ENCODE measurements at regions not wholly inside any gene's neighbourhood (a gene's known extent, or its start where the extent isn't known, plus 50 kb on each side); places are given as distances from the start of the nearest gene placed in this dataset.
"Not testable (repeated sequence)": the region's sequence is repeated elsewhere in the genome, so short reads cannot be mapped to it uniquely, and the experiment has no call there.

GRCh38 chr3:107224026-107224596 lies 153.1 kb upstream of the CCDC54 start (continued):
- no peak for TF ChIP-seq STAT1 (IDR thresholded peaks at IDR 0.05; ENCODE audit: unreplicated experiment)
- no peak for TF ChIP-seq EZH2 (IDR thresholded peaks at IDR 0.05; ENCODE audit: low read depth, unreplicated experiment)

DNA sequence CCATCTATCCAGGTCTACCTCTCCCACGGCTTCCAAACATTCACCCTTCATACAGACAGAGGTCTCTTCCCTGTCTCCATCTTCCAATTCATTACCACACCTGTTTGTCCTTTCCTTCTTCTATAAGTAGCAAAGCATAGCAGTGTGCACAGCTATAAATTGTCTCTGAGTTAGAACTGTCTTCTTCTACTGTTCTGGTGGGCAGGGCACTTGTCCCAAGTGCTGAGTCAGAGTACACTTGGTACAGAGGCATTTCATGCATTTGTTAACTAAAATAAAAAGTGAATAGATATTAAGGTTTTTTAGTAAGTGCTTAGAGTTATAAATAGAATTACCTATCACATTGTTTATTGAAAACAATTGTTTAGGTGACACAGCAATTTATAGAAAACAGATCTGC lies 150.1 kb upstream of the CCDC54 start:
- no peaks in the 10 kb centered on the region for H3K36me3 Mint-ChIP-seq (ENCODE audit: low read depth)
- ATAC-seq: no peak
- H3K4me1 ChIP-seq (ENCODE audit: insufficient read depth): no peaks in the 10 kb centered on the region

GRCh38 chr3:107233877-107234276 lies 143.4 kb upstream of the CCDC54 start:
- H3K79me2 ChIP-seq (replicated peaks; ENCODE audit: insufficient read depth); H3K27ac ChIP-seq (ENCODE audit: low read depth); H3K4me1 ChIP-seq (ENCODE audit: insufficient read depth); H3K36me3 ChIP-seq (ENCODE audit: insufficient read depth); H3K9me3 Mint-ChIP-seq; H3K27me3 Mint-ChIP-seq (ENCODE audit: insufficient read depth, low read depth, poor library complexity); DNase-seq (ENCODE audit: low spot score); H3K36me3 Mint-ChIP-seq (ENCODE audit: low read depth); H3K9me2 ChIP-seq (ENCODE audit: insufficient read depth); H3K27me3 ChIP-seq (ENCODE audit: insufficient read depth); H3K27ac Mint-ChIP-seq; H3K4me3 ChIP-seq; H3F3A ChIP-seq (replicated peaks; ENCODE audit: low read depth); H4K20me1 ChIP-seq (replicated peaks; ENCODE audit: insufficient read depth); H2AFZ ChIP-seq; H3K4me3 Mint-ChIP-seq; ATAC-seq; H3K4me2 ChIP-seq: not testable (repeated sequence)
- H3K4me1 Mint-ChIP-seq: peaks cover 14% of the 10 kb centered on the region

More for the DNA sequence above, 150.1 kb upstream of the CCDC54 start:
- Mint-ChIP-seq H3K9me3 (no peaks in the 10 kb centered on the region), H3K4me3 (no peak overlapping the region), H3K27ac (no peak overlapping the region), H3K27me3 (ENCODE audit: insufficient read depth, low read depth, poor library complexity) (no peaks in the 10 kb centered on the region), H3K4me1 (no peaks in the 10 kb centered on the region; the same call in 2 of the 3 replicates)
- Histone ChIP-seq H3K79me2 (replicated peaks; ENCODE audit: insufficient read depth) (no peaks in the 10 kb centered on the region), H3F3A (replicated peaks; ENCODE audit: low read depth) (no peaks in the 10 kb centered on the region), H4K20me1 (replicated peaks; ENCODE audit: insufficient read depth) (no peaks in the 10 kb centered on the region), H3K4me2 (no peak overlapping the region), H3K36me3 (ENCODE audit: insufficient read depth) (no peaks in the 10 kb centered on the region), H3K27ac (ENCODE audit: low read depth) (no peak overlapping the region), H2AFZ (no peak overlapping the region), H3K4me3 (no peak overlapping the region), H3K9me2 (ENCODE audit: insufficient read depth) (no peaks in the 10 kb centered on the region; the same call in 1 of the 2 replicates), H3K27me3 (ENCODE audit: insufficient read depth) (no peaks in the 10 kb centered on the region)
- DNase-seq (ENCODE audit: low spot score): no peak
- no peak for TF ChIP-seq CTCF (conservative IDR thresholded peaks at IDR 0.05; ENCODE audit: low read depth in 2 of 2)

- no peaks in the 10 kb centered on the region for H3K27me3 Mint-ChIP-seq (ENCODE audit: insufficient read depth, low read depth, poor library complexity)
- Histone ChIP-seq H3K79me2 (replicated peaks; ENCODE audit: insufficient read depth) (no peaks in the 10 kb centered on the region), H3K27me3 (ENCODE audit: insufficient read depth) (peaks cover 11% of the 10 kb centered on the region), H3K4me2 (no peak overlapping the region), H4K20me1 (replicated peaks; ENCODE audit: insufficient read depth) (no peaks in the 10 kb centered on the region), H3F3A (replicated peaks; ENCODE audit: low read depth) (no peaks in the 10 kb centered on the region), H3K27ac (ENCODE audit: low read depth) (no peak overlapping the region), H3K9me2 (ENCODE audit: insufficient read depth) (no peaks in the 10 kb centered on the region), H3K4me1 (ENCODE audit: insufficient read depth) (no peaks in the 10 kb centered on the region; the same call in 1 of the 2 replicates), H2AFZ (no peak overlapping the region), H3K4me3 (no peak overlapping the region), H3K36me3 (ENCODE audit: insufficient read depth) (no peaks in the 10 kb centered on the region)
- no peak for ATAC-seq
- H3K4me1 Mint-ChIP-seq: peaks cover 14% of the 10 kb centered on the region
- H3K27ac Mint-ChIP-seq: no peak overlapping the region
- H3K36me3 Mint-ChIP-seq (ENCODE audit: low read depth): no peaks in the 10 kb centered on the region
- H3K9me3 Mint-ChIP-seq: peaks cover 2% of the 10 kb centered on the region; the same call in 1 of the 3 replicates
- H3K4me3 Mint-ChIP-seq: no peak overlapping the region
- DNase-seq (ENCODE audit: low spot score): peak; percentile 15
- no peak for TF ChIP-seq CTCF (conservative IDR thresholded peaks at IDR 0.05; ENCODE audit: low read depth in 2 of 2)
- TF ChIP-seq POLR2AphosphoS5 (IDR thresholded peaks at IDR 0.05; ENCODE audit: low read depth): no peak
- no peak for TF ChIP-seq JUNB (IDR thresholded peaks at IDR 0.05; ENCODE audit: unreplicated experiment)
- TF ChIP-seq EZH2 (IDR thresholded peaks at IDR 0.05; ENCODE audit: low read depth, unreplicated experiment): no peak
- TF ChIP-seq STAT1 (IDR thresholded peaks at IDR 0.05; ENCODE audit: unreplicated experiment): no peak
- TF ChIP-seq ZNF114 (CRISPR knock-in tag; IDR thresholded peaks at IDR 0.05): no peak
- no peak for TF ChIP-seq ZNF331 (CRISPR knock-in tag; IDR thresholded peaks at IDR 0.05; ENCODE audit: low read depth)
- no peak for TF ChIP-seq CREB1 (CRISPR knock-in tag; IDR thresholded peaks at IDR 0.05; ENCODE audit: low read depth)
- TF ChIP-seq EZH2phosphoT487 (IDR thresholded peaks at IDR 0.05; ENCODE audit: unreplicated experiment): no peak
- TF ChIP-seq, protein P1, sequence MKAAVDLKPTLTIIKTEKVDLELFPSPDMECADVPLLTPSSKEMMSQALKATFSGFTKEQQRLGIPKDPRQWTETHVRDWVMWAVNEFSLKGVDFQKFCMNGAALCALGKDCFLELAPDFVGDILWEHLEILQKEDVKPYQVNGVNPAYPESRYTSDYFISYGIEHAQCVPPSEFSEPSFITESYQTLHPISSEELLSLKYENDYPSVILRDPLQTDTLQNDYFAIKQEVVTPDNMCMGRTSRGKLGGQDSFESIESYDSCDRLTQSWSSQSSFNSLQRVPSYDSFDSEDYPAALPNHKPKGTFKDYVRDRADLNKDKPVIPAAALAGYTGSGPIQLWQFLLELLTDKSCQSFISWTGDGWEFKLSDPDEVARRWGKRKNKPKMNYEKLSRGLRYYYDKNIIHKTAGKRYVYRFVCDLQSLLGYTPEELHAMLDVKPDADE (IDR thresholded peaks at IDR 0.05): no peak
- TF ChIP-seq NANOG (IDR thresholded peaks at IDR 0.05; ENCODE audit: borderline replicate concordance): no peak
Measured at GRCh38 chr3:107235193-107235927, 141.9 kb upstream of the CCDC54 start.

Data from GM23338 (cell line).